NCI-H2227 (cell line): ENCODE measurements at regions not wholly inside any gene's neighbourhood (a gene's known extent, or its start where the extent isn't known, plus 50 kb on each side); places are given as distances from the start of the nearest gene placed in this dataset.
"Not testable (repeated sequence)": the region's sequence is repeated elsewhere in the genome, so short reads cannot be mapped to it uniquely, and the experiment has no call there.

ENCODE experiments used
- DNase-seq: peaks from one replicate; lab custom pipeline; 2025; ENCODE audit not compliant: unreplicated experiment; lab: John Stamatoyannopoulos, UW

- DNase-seq = no peak
Observed at GRCh38 chr10:35950226-35950625, 308.1 kb upstream of the FZD8 start.

GRCh38 chr10:35949811-35950211, 307.7 kb upstream of the FZD8 start:
- no peak for DNase-seq

DNA sequence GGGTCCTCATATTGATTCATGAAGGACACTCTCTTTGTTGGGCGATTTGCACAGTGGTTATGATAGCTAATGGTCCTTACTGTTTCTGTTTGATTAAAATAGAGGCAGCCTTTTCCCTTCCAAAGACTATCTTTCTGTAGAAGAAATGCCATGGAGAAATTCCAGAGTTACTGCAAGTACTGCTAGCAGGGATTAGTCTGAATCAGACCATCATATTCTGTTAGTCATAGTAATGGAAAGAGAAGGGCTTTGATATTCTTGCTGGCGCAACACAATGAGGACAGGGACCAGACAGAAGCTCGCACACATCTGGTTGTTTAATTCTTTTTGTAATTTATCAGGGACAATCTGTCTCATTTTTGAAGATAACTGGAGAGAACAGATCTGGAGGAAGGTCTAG, 304.5 kb upstream of the FZD8 start:
- no peak for DNase-seq

DNA sequence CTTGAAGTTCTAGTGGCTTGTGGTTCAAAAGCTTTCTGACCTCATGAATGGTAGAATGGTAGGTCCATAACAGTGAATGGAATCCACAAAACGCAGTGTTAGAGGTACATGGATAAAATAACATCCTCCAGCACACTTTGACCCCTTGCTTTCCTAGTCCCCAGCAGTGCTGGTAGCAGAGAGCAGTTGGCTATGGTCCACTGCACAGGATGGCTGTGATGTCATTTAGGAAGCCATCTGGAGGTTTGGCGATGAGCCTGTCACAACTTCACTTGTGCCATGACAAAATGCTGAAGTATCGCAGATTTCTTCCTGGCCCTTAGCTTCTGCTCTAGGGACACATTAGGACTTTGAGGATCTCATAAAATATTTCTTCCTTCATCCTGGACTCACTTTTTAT, 300.0 kb upstream of the FZD8 start:
- DNase-seq = no peak

DNA sequence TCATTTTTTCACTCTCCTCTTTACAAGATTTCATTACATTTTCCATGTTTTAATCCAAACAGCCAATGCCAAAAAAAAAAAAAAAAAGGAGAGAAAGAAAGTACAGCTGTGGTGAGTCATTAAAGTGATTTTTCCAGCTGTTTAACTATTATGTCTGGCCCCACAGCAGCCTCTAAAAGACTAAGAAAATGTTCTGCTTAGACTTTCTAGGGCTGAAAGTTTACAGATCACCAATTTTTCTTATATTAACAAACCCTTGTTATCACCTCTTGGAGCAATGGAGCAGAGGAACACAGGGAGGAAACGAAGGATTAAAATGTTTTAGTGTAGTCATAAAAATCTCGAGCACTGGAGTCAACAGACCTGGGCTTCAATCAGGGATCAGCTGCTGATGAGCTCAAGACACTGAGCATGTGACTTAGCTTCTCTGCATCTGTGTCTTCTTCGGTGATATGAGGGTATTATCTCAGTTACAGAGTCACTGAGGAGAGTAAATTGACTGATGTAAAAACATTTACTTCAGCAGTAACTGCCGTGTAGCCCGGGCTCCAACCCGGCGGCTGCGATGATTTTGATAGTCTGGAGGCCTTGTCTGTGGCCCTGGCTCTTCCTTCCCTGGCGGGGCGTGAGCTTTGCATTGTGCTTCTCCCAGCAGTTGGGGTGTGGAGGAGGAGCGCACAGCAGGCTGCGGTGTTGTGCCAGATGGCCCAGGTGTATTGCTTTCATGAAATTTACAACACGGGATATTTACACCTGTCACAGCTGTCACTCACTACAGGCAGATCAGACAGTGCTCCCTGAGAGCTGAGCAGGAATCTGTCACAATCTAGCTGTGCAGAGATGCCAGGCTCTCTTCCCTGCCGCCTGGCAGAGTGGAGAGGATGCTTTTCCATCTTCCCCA, 298.3 kb upstream of the FZD8 start:
- no peak for DNase-seq

DNA sequence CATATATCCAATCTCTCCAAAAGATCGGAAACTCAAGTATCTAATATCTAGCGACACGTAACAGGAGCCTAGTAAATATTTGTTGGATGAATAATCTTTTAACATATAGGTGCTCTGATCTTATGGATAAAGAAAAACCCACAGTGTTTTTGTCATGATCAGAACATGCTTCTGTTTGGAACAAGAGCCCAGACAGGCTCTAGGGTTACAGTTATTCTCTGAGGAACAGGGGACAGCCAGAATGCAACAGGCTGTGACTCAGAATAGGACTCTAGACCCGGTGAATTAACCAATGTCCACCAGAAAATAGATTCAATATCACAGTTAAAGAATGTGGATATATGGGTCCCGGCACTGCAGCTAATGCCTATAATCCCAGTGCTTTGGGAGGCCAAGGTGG, 296.1 kb upstream of the FZD8 start:
- DNase-seq = no peak

GRCh38 chr10:35937546-35937945, 295.4 kb upstream of the FZD8 start:
- no peak for DNase-seq

- DNase-seq = no peak
Observed at GRCh38 chr10:35934642-35934995, 292.5 kb upstream of the FZD8 start.

GRCh38 chr10:35933940-35934641, 292.0 kb upstream of the FZD8 start:
- DNase-seq = no peak

GRCh38 chr10:35933491-35933890, 291.4 kb upstream of the FZD8 start:
- no peak for DNase-seq

GRCh38 chr10:35929962-35930361, 287.9 kb upstream of the FZD8 start:
- DNase-seq = not testable (repeated sequence)

DNA sequence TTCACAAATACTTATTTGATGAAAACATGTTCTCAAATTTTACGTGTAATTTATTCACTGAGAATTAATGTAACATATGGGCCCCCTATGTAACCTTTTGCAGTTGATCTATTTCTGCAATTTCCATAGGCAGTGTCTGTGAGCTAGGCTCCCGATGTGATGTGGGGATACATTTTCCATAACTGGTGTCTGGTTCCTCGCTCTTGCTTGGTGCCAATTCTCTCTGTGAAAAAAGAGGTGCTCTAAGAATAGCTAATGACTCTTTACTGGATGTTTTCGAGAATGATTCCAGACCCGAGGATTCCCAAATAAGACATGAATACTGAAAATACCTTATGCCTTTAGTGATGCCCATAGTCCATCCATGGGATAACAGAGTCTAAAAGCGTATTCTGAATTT, 286.7 kb upstream of the FZD8 start:
- no peak for DNase-seq

GRCh38 chr10:35927990-35928488, 285.9 kb upstream of the FZD8 start:
- no peak for DNase-seq

GRCh38 chr10:35927341-35927740, 285.2 kb upstream of the FZD8 start:
- no peak for DNase-seq

GRCh38 chr10:35926846-35927245, 284.8 kb upstream of the FZD8 start:
- no peak for DNase-seq

DNA sequence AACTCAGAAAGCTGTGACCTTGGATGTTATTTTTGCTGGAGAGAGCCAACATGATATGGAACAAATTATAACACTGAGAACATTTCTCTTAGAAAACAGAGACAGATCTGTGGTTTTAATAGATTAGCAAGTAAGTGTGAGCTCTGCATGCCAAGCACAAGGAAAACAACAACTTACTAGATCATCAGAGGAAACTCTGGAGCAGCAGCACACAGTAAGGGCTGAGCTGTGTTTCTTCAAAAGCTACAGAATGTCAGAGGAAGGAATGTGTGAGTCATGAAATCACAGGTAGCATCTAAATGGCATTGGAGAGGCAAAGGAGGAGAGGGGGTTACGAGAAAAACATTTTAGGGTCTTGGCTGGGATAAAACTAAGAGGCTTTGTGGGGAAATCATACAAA, 283.4 kb upstream of the FZD8 start:
- no peak for DNase-seq

DNA sequence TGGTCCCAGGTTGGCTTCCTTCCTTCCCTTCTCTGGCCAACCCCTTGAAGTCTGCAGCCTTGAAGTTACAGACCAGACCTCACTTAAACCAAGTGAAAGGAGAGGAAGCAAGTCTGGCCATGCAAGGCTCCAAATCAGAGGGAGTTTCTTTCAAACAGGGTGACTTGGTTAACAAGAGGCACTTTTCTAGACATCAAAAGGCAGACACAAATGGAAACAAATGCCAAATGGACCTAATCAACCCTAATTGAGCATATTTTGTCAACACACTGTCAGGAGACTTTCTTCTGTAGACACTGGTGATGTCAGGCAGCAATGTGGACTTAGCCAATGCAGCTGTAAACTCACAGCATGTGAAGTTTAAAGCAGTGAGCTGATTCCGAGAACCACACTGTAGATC, 282.7 kb upstream of the FZD8 start:
- DNase-seq = no peak

- DNase-seq = no peak
Observed at GRCh38 chr10:35922876-35923600, 280.9 kb upstream of the FZD8 start.

DNA sequence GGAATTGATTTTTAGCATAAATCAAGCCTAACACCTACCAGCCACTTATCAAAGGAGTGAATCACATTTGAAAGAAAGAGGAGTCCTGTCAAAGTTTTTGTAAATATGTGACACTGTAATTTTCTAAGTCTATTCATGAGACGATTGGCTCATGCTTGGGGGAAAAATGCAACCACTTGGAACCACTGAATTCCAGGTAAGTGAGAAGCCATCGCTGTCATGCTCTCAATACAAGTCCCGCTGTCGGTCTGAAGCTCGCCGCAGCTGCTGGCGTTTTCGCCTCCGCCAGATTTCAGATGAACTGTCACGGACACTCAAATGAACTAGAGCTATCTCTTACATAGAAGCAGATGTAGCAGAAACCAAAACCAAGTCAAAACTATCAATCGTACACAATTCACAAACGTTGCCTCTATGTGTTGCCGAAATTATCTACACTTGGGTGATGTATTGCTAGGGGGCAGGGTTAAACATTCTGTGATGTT, 279.8 kb upstream of the FZD8 start:
- DNase-seq = no peak

GRCh38 chr10:35916791-35917190, 274.7 kb upstream of the FZD8 start:
- DNase-seq = no peak

DNA sequence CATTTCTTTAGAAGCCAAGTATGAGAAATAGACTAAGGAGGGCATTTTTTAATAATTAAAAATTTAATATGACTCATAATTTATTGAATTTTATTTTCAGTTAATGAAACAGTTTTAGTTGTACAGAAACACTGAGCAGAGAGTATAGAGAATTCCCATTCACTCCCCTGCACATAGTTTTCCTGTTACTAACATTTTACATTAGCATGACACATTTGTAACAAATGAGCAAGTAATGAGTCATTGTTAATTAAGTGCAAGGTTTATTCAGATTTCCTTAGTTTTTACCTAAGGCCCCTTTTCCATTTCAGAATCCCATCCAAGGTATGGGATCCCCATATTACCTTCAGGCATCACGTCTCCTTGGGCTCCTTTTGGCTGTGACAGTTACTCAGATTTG, 271.5 kb upstream of the FZD8 start:
- no peak for DNase-seq
